Omental fat pad (tissue), 3 donors: ENCODE measurements at regions not wholly inside any gene's neighbourhood (a gene's known extent, or its start where the extent isn't known, plus 50 kb on each side); places are given as distances from the start of the nearest gene placed in this dataset.

Experiments used
- ATAC-seq: fragments of 150-250 bp; one replicate; pipeline ENCODE4 v1.9.1; 2016; ENCODE audit warnings: mild to moderate bottlenecking, moderate library complexity; ENCODE audit not compliant: low FRiP score
- DNase-seq: peaks from one replicate; pipeline ENCODE4 v3.0.0-alpha.2; 2019; ENCODE audit warnings: low spot score
- TF ChIP-seq, protein P1 (sequence below), 3 donors: fragments of 450-650 bp; IDR thresholded peaks; one replicate each; pipeline ENCODE4 v1.5.1; 2016 to 2017; ENCODE audit warnings: antibody characterized with exemption in 3 of 3, mild to moderate bottlenecking in 3 of 3, moderate library complexity in 2 of 3

GRCh38 chr7:68423356-68423755, 1174.9 kb upstream of the AUTS2 start:
- no peak for DNase-seq
- TF ChIP-seq, protein P1, sequence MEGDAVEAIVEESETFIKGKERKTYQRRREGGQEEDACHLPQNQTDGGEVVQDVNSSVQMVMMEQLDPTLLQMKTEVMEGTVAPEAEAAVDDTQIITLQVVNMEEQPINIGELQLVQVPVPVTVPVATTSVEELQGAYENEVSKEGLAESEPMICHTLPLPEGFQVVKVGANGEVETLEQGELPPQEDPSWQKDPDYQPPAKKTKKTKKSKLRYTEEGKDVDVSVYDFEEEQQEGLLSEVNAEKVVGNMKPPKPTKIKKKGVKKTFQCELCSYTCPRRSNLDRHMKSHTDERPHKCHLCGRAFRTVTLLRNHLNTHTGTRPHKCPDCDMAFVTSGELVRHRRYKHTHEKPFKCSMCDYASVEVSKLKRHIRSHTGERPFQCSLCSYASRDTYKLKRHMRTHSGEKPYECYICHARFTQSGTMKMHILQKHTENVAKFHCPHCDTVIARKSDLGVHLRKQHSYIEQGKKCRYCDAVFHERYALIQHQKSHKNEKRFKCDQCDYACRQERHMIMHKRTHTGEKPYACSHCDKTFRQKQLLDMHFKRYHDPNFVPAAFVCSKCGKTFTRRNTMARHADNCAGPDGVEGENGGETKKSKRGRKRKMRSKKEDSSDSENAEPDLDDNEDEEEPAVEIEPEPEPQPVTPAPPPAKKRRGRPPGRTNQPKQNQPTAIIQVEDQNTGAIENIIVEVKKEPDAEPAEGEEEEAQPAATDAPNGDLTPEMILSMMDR (IDR thresholded peaks at IDR 0.05), result no peak
- no peak for ATAC-seq

DNA sequence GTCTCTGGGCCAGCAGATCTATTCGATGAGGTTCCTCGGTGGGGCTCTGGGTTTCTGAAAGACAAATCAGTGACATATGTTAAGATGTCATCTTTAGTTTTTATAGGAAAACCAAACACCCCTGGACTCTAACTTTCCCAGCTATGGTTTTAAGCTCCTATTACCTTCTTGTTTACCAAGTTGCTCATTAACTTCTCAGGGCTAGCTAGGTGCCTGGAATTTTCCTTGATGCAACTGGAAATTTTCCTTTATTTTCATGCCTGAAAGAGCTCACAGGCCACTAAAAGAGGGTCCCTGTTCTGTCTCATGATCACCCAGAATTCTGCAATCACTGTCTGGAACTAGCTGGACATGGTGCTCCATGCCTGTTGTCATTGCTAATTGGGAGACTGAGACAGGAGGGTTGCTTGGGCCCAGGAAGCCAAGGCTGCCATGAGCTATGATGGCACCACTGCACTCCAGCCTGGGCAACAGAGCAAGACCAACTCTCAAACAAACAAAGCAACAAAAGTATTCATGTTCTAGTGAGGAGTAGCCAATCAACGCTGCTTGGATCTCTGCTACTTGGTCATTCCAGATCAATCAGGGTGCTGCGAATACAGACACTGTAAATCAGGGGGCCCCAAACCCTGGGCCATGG, 1173.5 kb upstream of the AUTS2 start:
- no peak for ATAC-seq
- no peak for DNase-seq
- TF ChIP-seq, protein P1 (IDR thresholded peaks at IDR 0.05), result no peak

DNA sequence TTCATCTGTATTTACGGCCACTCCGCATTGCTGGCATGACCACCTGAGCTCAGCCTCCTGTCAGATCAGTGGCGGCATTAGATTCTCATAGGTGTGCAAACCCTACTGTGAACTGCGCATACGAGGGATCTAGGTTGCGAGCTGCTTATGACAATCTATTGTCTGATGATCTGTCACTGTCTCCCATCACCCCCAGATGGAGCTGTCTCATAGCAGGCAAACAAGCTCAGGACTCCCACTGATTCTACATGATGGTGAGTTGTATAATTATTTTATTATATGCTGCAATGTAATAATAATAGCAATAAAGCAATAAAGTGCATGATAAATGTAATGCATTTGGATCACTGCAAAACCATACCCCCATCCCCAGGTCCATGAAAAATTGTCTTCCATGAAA, 1172.9 kb upstream of the AUTS2 start:
- ATAC-seq, result no peak
- TF ChIP-seq, protein P1 (IDR thresholded peaks at IDR 0.05), result no peak
- DNase-seq, result no peak

GRCh38 chr7:68429411-68430117, 1168.7 kb upstream of the AUTS2 start:
- TF ChIP-seq, protein P1 (IDR thresholded peaks at IDR 0.05), result no peak
- no peak for ATAC-seq
- no peak for DNase-seq

DNA sequence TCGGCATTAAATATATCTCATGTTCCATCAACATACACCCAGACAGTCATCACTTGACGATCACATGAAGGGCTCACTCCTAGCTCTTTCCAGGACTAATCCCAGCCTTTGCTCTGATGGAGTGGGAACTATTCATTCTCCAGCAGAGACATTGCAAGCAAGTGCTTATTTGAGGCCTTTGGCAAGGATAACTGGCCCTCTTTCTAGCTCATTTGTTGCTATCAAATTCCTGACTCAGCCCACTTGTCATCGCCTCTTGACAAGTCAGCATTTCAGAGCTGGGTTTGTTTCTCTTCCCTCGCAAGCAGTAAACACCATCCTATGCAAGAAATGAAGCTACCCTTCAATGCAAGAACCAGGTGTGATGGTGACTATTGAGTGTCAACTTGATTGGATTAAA, 1165.7 kb upstream of the AUTS2 start:
- TF ChIP-seq, protein P1 (IDR thresholded peaks at IDR 0.05), result no peak
- DNase-seq, result no peak
- peak; percentile 41 for ATAC-seq

DNA sequence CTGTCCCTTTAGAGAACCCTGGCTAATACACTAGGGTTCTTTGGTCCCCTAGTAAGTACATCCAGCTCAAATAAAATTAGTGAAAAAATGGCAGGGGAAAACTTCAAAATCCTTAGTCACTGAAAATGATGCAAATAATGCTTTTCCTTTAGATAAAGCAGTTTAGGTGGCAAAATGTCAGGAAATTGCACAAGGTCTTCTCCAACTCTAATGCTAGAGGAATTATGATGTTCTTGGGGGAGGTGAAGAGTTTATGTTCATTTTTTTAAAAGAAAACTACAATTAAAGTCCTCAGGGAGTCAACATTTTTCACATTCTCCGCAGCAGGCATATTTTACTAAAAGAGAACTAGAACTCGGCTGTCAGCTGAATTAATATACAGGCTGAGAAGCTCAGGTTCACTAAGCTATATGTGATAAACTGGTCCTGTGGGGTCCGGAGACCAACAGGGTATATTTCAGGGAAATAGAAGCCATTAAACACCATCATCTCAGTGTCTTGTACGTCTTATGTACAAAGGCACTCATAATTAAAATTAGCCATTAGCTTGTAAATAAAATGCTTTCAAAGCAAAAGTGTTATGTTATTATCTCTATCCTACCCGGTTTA, 1164.7 kb upstream of the AUTS2 start:
- ATAC-seq, result peak; percentile 66

More for the DNA sequence above, 1164.7 kb upstream of the AUTS2 start:
- TF ChIP-seq, protein P1 (IDR thresholded peaks at IDR 0.05), result no peak
- DNase-seq, result no peak
